Esophagus muscularis mucosa (tissue), 4 donors: ENCODE measurements at regions not wholly inside any gene's neighbourhood (a gene's known extent, or its start where the extent isn't known, plus 50 kb on each side); places are given as distances from the start of the nearest gene placed in this dataset.

Experiments
- DNase-seq: peaks from one replicate; pipeline ENCODE4 v3.0.0-alpha.2; 2017; ENCODE audit errors: extremely low spot score
- H3K27ac ChIP-seq, 4 donors: fragments of 200-600 bp; sonication (generic); replicated peaks in 1 of 4; 1 replicate in 3 of 4; 2 replicates in 1 of 4; pipeline ENCODE4 v1.5.1; 2016 to 2019; ENCODE audit warnings: mild to moderate bottlenecking in 1 of 4
- H3K27me3 ChIP-seq, 4 donors: fragments of 200-600 bp; sonication (generic); one replicate each; pipeline versions ENCODE4 v1.5.1 to v1.6.0; 2016 to 2019
- H3K36me3 ChIP-seq, 4 donors: fragments of 200-600 bp; sonication (generic); one replicate each; pipeline ENCODE4 v1.5.1; 2016 to 2019
- H3K4me1 ChIP-seq, 4 donors: fragments of 200-600 bp; sonication (generic); one replicate each; pipeline ENCODE4 v1.5.1; 2016 to 2019
- H3K4me3 ChIP-seq, 4 donors: fragments of 200-600 bp; sonication (generic); 1 replicate in 2 of 4; 2 replicates in 2 of 4; pipeline ENCODE4 v1.5.1; 2016 to 2019; ENCODE audit warnings: mild to moderate bottlenecking in 4 of 4, moderate library complexity in 1 of 4
- H3K9me3 ChIP-seq, 4 donors: fragments of 200-600 bp; sonication (generic); 1 replicate in 3 of 4; 2 replicates in 1 of 4; pipeline ENCODE4 v1.5.1; 2016 to 2019
- EP300 ChIP-seq: sonication (generic); formaldehyde crosslinking; IDR thresholded peaks from one replicate; pipeline ENCODE4 v1.6.1; 2017; ENCODE audit warnings: antibody characterized with exemption
- POLR2A ChIP-seq: fragments of 450-650 bp; IDR thresholded peaks from one replicate; pipeline ENCODE4 v1.6.1; 2017; ENCODE audit warnings: antibody characterized with exemption, moderate library complexity, mild to moderate bottlenecking, low read depth
- POLR2AphosphoS5 ChIP-seq, 2 donors: sonication (generic); formaldehyde crosslinking; IDR thresholded peaks; one replicate each; pipeline ENCODE4 v1.6.1; 2017; ENCODE audit warnings: antibody characterized with exemption in 2 of 2
- WGBS: methylation state at CpG from one replicate; pipeline ENCODE4 v1.1.5; 2018; 5-methylcytosine and 5-hydroxymethylcytosine counted together
- intact Hi-C: fragments of 100-400 bp; cut with DNase I; formaldehyde crosslinking; loops from one replicate; pipeline ENCODE4 v1.15.1; 2023
- TF ChIP-seq, protein P1 (sequence below), 3 experiments: fragments of 200-600 bp in 2 of 3; fragments of 450-650 bp in 1 of 3; sonication (generic) in 2 of 3; IDR thresholded peaks; one replicate each; pipeline ENCODE4 v1.5.1; 2017 to 2019; ENCODE audit warnings: antibody characterized with exemption in 3 of 3, mild to moderate bottlenecking in 2 of 3, moderate library complexity in 1 of 3

DNA sequence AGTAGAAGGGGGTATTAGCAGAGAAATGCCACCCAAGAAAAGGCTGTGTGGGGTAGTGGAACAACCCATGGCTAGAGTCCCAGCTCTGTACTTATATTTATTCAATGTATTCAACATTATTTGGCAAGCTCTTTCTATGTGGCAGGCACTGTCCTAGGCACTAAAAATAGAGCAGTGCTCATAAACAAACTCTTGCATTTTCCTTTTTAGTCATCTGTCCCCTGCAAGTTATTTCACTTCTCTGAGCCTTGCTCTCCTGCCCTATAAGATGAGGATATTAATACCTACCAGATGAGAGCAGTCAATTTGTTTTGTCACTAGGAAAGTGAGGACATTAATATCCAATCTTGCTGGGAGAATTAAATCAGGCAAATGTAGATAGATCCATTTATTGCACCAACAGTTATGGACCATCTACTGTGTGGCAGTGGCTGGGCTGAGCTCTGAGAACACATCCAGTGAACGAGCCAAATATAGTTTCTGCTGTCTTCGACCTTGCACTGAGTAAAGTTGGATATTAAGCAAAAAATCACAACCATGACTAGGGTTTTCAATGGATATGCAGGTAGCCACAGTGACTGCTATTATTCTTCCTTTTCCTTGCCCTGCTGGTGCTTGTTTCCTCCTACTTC, 314.3 kb upstream of the TBX3 start:
- 42% methylated on average over 2 of the region's 2 CpGs for WGBS
- Histone ChIP-seq H3K27ac (no peak overlapping the region), H3K36me3 (no peaks in the 10 kb centered on the region), H3K9me3 (no peaks in the 10 kb centered on the region), H3K27me3 (no peaks in the 10 kb centered on the region), H3K4me1 (peaks cover 0 to 3% (median 0%) of the 10 kb centered on the region in 4 donors), H3K4me3 (no peak overlapping the region)
- no peak for DNase-seq
- TF ChIP-seq EP300: no peak
- no peak for TF ChIP-seq POLR2AphosphoS5 (IDR thresholded peaks at IDR 0.05)
- TF ChIP-seq POLR2A: no peak
- TF ChIP-seq, protein P1, sequence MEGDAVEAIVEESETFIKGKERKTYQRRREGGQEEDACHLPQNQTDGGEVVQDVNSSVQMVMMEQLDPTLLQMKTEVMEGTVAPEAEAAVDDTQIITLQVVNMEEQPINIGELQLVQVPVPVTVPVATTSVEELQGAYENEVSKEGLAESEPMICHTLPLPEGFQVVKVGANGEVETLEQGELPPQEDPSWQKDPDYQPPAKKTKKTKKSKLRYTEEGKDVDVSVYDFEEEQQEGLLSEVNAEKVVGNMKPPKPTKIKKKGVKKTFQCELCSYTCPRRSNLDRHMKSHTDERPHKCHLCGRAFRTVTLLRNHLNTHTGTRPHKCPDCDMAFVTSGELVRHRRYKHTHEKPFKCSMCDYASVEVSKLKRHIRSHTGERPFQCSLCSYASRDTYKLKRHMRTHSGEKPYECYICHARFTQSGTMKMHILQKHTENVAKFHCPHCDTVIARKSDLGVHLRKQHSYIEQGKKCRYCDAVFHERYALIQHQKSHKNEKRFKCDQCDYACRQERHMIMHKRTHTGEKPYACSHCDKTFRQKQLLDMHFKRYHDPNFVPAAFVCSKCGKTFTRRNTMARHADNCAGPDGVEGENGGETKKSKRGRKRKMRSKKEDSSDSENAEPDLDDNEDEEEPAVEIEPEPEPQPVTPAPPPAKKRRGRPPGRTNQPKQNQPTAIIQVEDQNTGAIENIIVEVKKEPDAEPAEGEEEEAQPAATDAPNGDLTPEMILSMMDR (IDR thresholded peaks at IDR 0.05): no peak
- intact Hi-C loops: no loop called here

DNA sequence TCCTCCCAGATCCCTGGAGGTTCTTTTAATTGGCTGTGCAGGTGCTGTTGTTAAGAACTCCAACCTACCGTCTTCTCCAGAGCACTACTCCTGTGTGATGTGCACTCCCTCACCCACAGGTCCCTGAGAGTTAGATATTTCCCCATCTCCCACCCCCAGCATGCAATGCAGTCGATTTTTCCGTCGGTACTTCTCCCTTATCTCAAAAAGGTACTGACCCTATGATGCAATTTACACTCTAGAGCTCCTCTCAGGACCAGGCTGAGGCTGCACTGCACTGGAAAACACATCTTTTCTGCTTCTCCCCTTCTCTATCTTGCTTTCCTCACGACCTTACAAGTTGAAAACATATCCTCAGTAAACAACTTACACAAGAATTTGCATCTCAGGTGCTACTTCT, 312.4 kb upstream of the TBX3 start:
- peaks cover 0 to 3% (median 0%) of the 10 kb centered on the region in 4 donors for H3K4me1 ChIP-seq
- no peak overlapping the region for H3K27ac ChIP-seq
- WGBS: 85% methylated on average over 5 of the region's 5 CpGs
- intact Hi-C loops: no loop called here
- H3K27me3 ChIP-seq: no peaks in the 10 kb centered on the region
- H3K9me3 ChIP-seq: no peaks in the 10 kb centered on the region
- no peak for DNase-seq
- no peaks in the 10 kb centered on the region for H3K36me3 ChIP-seq
- H3K4me3 ChIP-seq: no peak overlapping the region
- TF ChIP-seq, protein P1 (IDR thresholded peaks at IDR 0.05): no peak
- TF ChIP-seq POLR2A: no peak
- no peak for TF ChIP-seq EP300
- TF ChIP-seq POLR2AphosphoS5 (IDR thresholded peaks at IDR 0.05): no peak

DNA sequence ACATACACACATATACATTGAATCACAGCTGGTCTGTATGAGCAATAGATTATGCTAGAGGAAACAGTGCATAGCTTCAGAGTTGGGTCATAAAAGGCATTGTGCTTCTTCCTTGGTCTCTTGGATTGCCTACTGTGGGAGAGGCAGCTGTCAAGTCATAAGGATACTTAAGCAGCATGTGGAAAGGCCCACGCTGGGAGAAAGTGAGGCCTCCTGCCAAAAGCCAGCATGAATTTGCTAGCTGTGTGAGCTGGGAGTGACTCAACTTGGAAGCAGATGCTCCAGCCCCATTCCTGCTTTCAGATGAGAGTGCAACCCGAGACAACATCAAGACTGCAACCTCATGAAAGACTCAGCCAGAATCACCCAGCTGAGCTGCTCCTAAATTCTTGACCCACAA, 311.9 kb upstream of the TBX3 start:
- TF ChIP-seq POLR2A (no peak), POLR2AphosphoS5 (IDR thresholded peaks at IDR 0.05) (no peak), EP300 (no peak)
- TF ChIP-seq, protein P1 (IDR thresholded peaks at IDR 0.05): no peak
- no peaks in the 10 kb centered on the region for H3K9me3 ChIP-seq
- DNase-seq: no peak
- peaks cover 0 to 3% (median 0%) of the 10 kb centered on the region in 4 donors for H3K4me1 ChIP-seq
- no peak overlapping the region for H3K27ac ChIP-seq
- intact Hi-C loops: no loop called here
- H3K27me3 ChIP-seq: no peaks in the 10 kb centered on the region
- H3K4me3 ChIP-seq: no peak overlapping the region
- no peaks in the 10 kb centered on the region for H3K36me3 ChIP-seq
- WGBS: 75% methylated on average over 2 of the region's 2 CpGs

DNA sequence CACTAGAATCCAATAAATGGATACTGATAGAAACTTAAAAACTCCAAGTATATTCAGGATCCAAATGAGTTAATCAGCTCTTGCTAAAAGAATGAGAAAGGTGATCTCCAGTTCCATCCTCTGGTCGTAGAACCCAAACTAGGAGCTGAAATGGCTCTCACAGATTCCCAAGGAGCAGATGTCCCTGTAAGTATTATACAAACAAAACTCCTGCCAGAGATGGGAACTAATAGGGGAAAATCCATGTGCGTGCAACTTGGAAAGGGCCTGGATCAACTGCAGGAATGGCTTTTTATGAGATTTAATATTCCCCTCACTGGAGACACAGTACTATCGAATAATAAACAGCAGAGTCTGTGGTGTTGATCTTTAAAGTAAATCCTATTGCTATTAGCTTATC, 309.2 kb upstream of the TBX3 start:
- no peaks in the 10 kb centered on the region for H3K36me3 ChIP-seq
- WGBS: 52% methylated on average over 3 of the region's 3 CpGs
- no peaks in the 10 kb centered on the region for H3K27me3 ChIP-seq
- no peak overlapping the region for H3K27ac ChIP-seq
- peaks cover 0 to 3% (median 0%) of the 10 kb centered on the region in 4 donors for H3K4me1 ChIP-seq
- H3K4me3 ChIP-seq: no peak overlapping the region
- no peak for TF ChIP-seq EP300
- TF ChIP-seq POLR2AphosphoS5 (IDR thresholded peaks at IDR 0.05): no peak
- TF ChIP-seq, protein P1 (IDR thresholded peaks at IDR 0.05): no peak
- no peak for TF ChIP-seq POLR2A
- DNase-seq: no peak
- intact Hi-C loops: no loop called here
- H3K9me3 ChIP-seq: no peaks in the 10 kb centered on the region

DNA sequence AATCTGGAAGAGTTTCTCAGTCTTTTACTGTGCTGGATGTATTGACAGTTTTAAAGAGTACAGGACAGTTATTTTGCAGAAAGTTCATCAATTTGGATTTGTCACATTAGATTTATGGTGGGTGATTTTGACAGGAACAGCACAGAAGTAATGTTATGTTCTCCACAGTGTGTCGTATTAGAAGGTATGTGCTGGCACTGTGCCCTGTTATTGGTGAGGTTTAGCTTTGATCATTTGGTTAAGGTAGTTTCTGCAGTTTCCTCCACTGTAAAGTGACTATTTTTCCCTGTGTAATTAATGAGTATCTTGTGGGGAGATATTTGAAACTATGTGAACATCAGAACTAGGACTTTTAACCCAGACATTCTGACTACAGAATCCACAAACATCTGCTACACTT, 308.5 kb upstream of the TBX3 start:
- Histone ChIP-seq H3K9me3 (no peaks in the 10 kb centered on the region), H3K36me3 (no peaks in the 10 kb centered on the region), H3K27me3 (no peaks in the 10 kb centered on the region), H3K4me3 (no peak overlapping the region), H3K27ac (no peak overlapping the region), H3K4me1 (peaks cover 0 to 3% (median 0%) of the 10 kb centered on the region in 4 donors)
- DNase-seq: no peak
- WGBS: 35% methylated on average over 1 of the region's 1 CpG
- TF ChIP-seq EP300 (no peak), POLR2A (no peak), POLR2AphosphoS5 (IDR thresholded peaks at IDR 0.05) (no peak)
- TF ChIP-seq, protein P1 (IDR thresholded peaks at IDR 0.05): no peak
- intact Hi-C loops: no loop called here
